ENCODE measurements at regions not wholly inside any gene's neighbourhood (a gene's known extent, or its start where the extent isn't known, plus 50 kb on each side); places are given as distances from the start of the nearest gene placed in this dataset.

GRCh38 chr3:72577190-72577589 lies 271.1 kb downstream of the SHQ1 start:
- no peaks in the 10 kb centered on the region for H3K27me3 ChIP-seq (ENCODE audit: insufficient read depth)
- H3K9me2 ChIP-seq, result no peaks in the 10 kb centered on the region
- H3K36me3 ChIP-seq (replicated peaks in 1 of 2; ENCODE audit: control insufficient read depth in 1 of 2, insufficient read depth in 2 of 2, low read length in 1 of 2), result no peaks in the 10 kb centered on the region
- no peak overlapping the region for H3K4me2 ChIP-seq
- H3K79me2 ChIP-seq (ENCODE audit: insufficient read depth), result no peaks in the 10 kb centered on the region
- POLR2A ChIA-PET, result no interaction called here
- H2AFZ ChIP-seq (ENCODE audit: low read depth), result no peak overlapping the region
- CTCF ChIA-PET, result interaction anchor here (0.6 kb wide), 1 partner anchor 281 kb away, joined by 3 read pairs; no protein-coding TSS in a partner anchor
- no peak overlapping the region for H3K9ac ChIP-seq
- 78% methylated on average over 6 of the region's 6 CpGs for WGBS (ENCODE audit: low lambda C conversion rate)
- H4K20me1 ChIP-seq (ENCODE audit: insufficient read depth), result no peaks in the 10 kb centered on the region
- no peaks in the 10 kb centered on the region for H3F3A ChIP-seq (replicated peaks; ENCODE audit: insufficient read depth)
- no peak overlapping the region for H3K4me3 ChIP-seq (ENCODE audit: low read depth in 2 of 2, low read length in 1 of 2)
- no peak for DNase-seq
- no peak for TF ChIP-seq ZBTB33 (IDR thresholded peaks at IDR 0.05; ENCODE audit: borderline replicate concordance, low read depth)
- no peak for TF ChIP-seq EP300 (IDR thresholded peaks at IDR 0.05; ENCODE audit: borderline replicate concordance in 1 of 2, low read depth in 1 of 2, low read length in 1 of 2)
- no peak for TF ChIP-seq TAF1 (IDR thresholded peaks at IDR 0.05; ENCODE audit: borderline replicate concordance, low read depth, low read length)
- TF ChIP-seq FOXJ3 (CRISPR knock-in tag; IDR thresholded peaks at IDR 0.05), result no peak
- TF ChIP-seq FOSL2 (IDR thresholded peaks at IDR 0.05; ENCODE audit: borderline replicate concordance, low read depth), result no peak
- no peak for TF ChIP-seq MAX (IDR thresholded peaks at IDR 0.05; ENCODE audit: low read depth)
- no peak for TF ChIP-seq RXRA (IDR thresholded peaks at IDR 0.05; ENCODE audit: borderline replicate concordance, low read depth)
- no peak for TF ChIP-seq CHD2 (IDR thresholded peaks at IDR 0.05; ENCODE audit: low read length, partially characterized antibody)
- TF ChIP-seq GATA2 (CRISPR knock-in tag; IDR thresholded peaks at IDR 0.05), result no peak
- TF ChIP-seq SMC3 (IDR thresholded peaks at IDR 0.05; ENCODE audit: low read depth, low read length), result no peak
- H3K9me3 ChIP-seq, result no peaks in the 10 kb centered on the region
- H3K4me1 ChIP-seq (ENCODE audit: control insufficient read depth in 1 of 2, insufficient read depth in 2 of 2, low read depth in 1 of 2, low read length in 1 of 2), result no peaks in the 10 kb centered on the region
- no peak overlapping the region for H3K27ac ChIP-seq (ENCODE audit: low read depth in 2 of 2, low read length in 1 of 2)

- no peaks in the 10 kb centered on the region for H4K20me1 ChIP-seq (ENCODE audit: insufficient read depth)
- no peaks in the 10 kb centered on the region for H3K36me3 ChIP-seq (replicated peaks in 1 of 2; ENCODE audit: control insufficient read depth in 1 of 2, insufficient read depth in 2 of 2, low read length in 1 of 2)
- 73% methylated on average over 5 of the region's 5 CpGs for WGBS (ENCODE audit: low lambda C conversion rate)
- H3K4me3 ChIP-seq (ENCODE audit: low read depth in 2 of 2, low read length in 1 of 2), result no peak overlapping the region
- no peak overlapping the region for H3K27ac ChIP-seq (ENCODE audit: low read depth in 2 of 2, low read length in 1 of 2)
- CTCF ChIA-PET, result no interaction called here
- no peaks in the 10 kb centered on the region for H3K9me2 ChIP-seq
- no peak for TF ChIP-seq YY1 (IDR thresholded peaks at IDR 0.05; ENCODE audit: low read depth)
- no peaks in the 10 kb centered on the region for H3F3A ChIP-seq (replicated peaks; ENCODE audit: insufficient read depth)
- H3K4me2 ChIP-seq, result no peak overlapping the region
- no peaks in the 10 kb centered on the region for H3K79me2 ChIP-seq (ENCODE audit: insufficient read depth)
- no peaks in the 10 kb centered on the region for H3K9me3 ChIP-seq
- no peaks in the 10 kb centered on the region for H3K27me3 ChIP-seq (ENCODE audit: insufficient read depth)
- H3K9ac ChIP-seq, result no peak overlapping the region
- peaks cover 0 to 2% of the 10 kb centered on the region in 2 experiments; a peak in 1 of 4 replicates for H3K4me1 ChIP-seq (ENCODE audit: control insufficient read depth in 1 of 2, insufficient read depth in 2 of 2, low read depth in 1 of 2, low read length in 1 of 2)
- no peak for DNase-seq
- POLR2A ChIA-PET, result no interaction called here
- H2AFZ ChIP-seq (ENCODE audit: low read depth), result no peak overlapping the region
These were observed 271.7 kb downstream of the SHQ1 start for GRCh38 chr3:72576563-72576962.
